ENCODE measurements at regions not wholly inside any gene's neighbourhood (a gene's known extent, or its start where the extent isn't known, plus 50 kb on each side); places are given as distances from the start of the nearest gene placed in this dataset.

GRCh38 chr17:79485419-79485985, 125.3 kb downstream of the RBFOX3 start:
- TF ChIP-seq GATA3 (IDR thresholded peaks at IDR 0.05; ENCODE audit: low read depth, low read length) (no peak), GATA2 (IDR thresholded peaks at IDR 0.05; ENCODE audit: low read depth, low read length) (no peak)

- no peak for TF ChIP-seq GATA3 (IDR thresholded peaks at IDR 0.05; ENCODE audit: low read depth, low read length)
- no peak for TF ChIP-seq GATA2 (IDR thresholded peaks at IDR 0.05; ENCODE audit: low read depth, low read length)
Measured at GRCh38 chr17:79484600-79485418, 126.0 kb downstream of the RBFOX3 start.

DNA sequence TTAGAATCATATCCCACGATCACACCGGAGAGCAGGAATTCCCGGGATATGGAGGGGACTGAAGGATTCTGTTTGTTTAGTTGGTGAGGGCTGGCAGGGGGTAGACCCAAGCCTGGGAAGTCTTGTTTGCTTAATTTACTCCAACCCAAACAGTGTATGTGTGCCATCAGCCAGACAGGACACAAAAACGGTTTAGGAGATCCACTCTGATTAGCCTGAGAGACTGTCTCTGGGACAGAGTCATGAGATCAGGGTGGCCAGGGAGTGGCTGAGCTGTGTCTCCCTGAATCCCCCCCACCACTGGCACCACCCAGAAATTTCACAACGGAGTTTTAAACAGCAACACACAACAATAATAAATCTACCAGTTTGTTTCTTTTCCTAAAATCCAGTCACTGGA, 127.0 kb downstream of the RBFOX3 start:
- TF ChIP-seq GATA2 (IDR thresholded peaks at IDR 0.05; ENCODE audit: low read depth, low read length) (no peak), GATA3 (IDR thresholded peaks at IDR 0.05; ENCODE audit: low read depth, low read length) (no peak)

- TF ChIP-seq GATA2 (IDR thresholded peaks at IDR 0.05; ENCODE audit: low read depth, low read length) (no peak), GATA3 (IDR thresholded peaks at IDR 0.05; ENCODE audit: low read depth, low read length) (no peak)
Measured at GRCh38 chr17:79482727-79483521, 127.9 kb downstream of the RBFOX3 start.

DNA sequence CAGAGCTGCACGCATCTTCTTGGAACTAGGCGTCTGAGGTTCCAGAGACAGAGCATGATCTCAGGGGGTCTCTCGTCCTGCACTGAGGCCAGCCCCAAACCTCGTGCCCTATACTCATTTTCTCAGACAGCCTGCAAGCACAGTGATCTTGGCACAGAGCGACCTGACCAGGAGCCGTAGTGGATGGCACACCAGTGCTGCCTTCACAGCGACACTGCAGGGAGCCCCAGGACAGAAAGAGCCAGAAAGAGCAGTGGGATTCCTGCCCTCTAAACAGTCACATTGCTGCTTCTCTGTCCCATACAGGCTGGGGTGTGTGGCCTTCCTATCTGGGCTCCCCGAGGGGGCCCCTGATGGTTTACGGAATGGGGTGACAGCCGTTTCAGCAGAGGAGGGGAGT, 131.0 kb downstream of the RBFOX3 start:
- no peak for TF ChIP-seq GATA2 (IDR thresholded peaks at IDR 0.05; ENCODE audit: low read depth, low read length)
- no peak for TF ChIP-seq GATA3 (IDR thresholded peaks at IDR 0.05; ENCODE audit: low read depth, low read length)

GRCh38 chr17:79478841-79479240, 132.0 kb downstream of the RBFOX3 start:
- TF ChIP-seq GATA2 (IDR thresholded peaks at IDR 0.05; ENCODE audit: low read depth, low read length) (no peak), GATA3 (IDR thresholded peaks at IDR 0.05; ENCODE audit: low read depth, low read length) (no peak)

DNA sequence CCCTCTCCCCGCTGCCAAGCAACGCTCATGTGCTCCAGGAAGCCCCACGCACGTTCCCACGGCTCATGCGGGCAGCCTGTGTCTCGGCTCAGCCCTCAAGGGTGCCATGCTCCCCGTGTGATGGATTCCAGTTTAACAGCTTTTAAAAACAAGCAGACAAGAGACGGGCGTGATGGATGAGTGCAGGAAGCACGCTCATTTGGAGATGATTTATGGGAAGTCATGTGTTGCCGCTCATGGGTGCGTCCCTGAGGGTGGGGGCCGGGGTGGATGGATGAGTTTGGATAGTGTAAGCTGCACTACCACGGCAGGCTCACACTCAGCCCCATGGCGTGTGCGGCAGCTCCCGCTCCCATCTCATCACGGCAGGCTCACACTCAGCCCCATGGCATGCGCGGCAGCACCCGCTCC, 132.8 kb downstream of the RBFOX3 start:
- TF ChIP-seq GATA2 (IDR thresholded peaks at IDR 0.05; ENCODE audit: low read depth, low read length) (no peak), GATA3 (IDR thresholded peaks at IDR 0.05; ENCODE audit: low read depth, low read length) (no peak)

GRCh38 chr17:79476074-79476652, 134.7 kb downstream of the RBFOX3 start:
- TF ChIP-seq GATA3 (IDR thresholded peaks at IDR 0.05; ENCODE audit: low read depth, low read length) (no peak), GATA2 (IDR thresholded peaks at IDR 0.05; ENCODE audit: low read depth, low read length) (no peak)

DNA sequence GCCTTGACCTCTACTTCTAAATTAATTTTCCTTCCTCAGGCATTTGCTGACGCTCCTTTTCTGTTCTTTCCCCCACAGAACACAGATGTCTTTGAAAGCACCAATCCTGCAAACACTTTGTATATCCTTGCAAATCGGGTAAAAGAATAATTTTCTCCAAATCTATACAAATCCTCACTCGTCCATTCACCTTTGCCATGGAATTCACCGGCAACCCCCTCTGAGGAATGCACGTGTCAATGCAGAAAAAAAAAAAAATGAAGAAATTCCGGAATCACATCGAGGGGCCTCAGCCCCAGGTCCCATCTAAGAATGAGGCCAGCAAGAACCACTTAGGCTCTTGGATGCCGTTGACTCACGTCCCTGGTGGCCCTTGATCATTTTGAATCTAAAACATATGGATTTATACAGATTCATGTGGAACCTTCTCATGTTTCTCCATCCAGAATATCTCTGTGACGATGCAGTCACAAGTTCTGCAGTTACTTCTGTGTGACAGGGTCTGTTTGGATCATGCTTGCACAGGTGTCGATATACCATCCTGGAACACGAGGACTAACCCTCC, 136.9 kb downstream of the RBFOX3 start:
- TF ChIP-seq GATA3 (IDR thresholded peaks at IDR 0.05; ENCODE audit: low read depth, low read length) = no peak
- TF ChIP-seq GATA2 (IDR thresholded peaks at IDR 0.05; ENCODE audit: low read depth, low read length) = no peak

DNA sequence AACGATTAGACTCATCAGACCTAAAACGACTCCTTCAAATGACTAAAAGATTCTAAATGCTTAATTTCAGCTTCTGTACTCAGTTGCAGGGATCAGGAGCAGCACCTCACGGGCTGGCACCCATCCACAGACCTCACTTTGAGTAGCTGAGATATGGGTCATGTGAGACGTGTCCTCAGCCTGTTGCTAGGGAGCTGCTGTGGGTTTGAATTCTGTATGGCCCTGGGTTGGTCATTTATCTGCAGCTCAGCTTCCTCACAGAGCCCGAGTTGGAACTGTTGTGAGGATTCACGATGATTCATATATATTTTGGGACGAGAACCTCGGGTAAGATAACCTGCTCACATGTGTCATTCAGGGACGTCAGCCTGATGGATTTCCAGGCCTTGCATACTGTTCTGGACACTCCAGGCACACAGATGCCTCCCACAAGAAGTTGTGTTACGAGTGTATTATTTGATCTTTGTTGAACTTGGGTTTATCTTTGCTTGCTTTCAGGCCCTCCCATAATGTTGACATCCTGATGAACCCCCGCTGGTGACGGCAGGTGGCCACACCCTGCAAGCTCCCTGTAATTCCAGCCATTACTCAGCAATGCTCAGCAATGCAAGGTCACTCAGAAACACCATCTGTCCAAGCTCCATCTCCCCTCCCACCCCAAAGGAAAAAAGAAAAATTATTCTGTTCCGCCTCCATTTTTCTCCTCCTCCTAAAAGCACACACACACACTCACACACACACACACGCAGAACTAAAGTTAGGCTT, 137.6 kb downstream of the RBFOX3 start:
- no peak for TF ChIP-seq GATA3 (IDR thresholded peaks at IDR 0.05; ENCODE audit: low read depth, low read length)
- no peak for TF ChIP-seq GATA2 (IDR thresholded peaks at IDR 0.05; ENCODE audit: low read depth, low read length)

- TF ChIP-seq GATA3 (IDR thresholded peaks at IDR 0.05; ENCODE audit: low read depth, low read length) (no peak), GATA2 (IDR thresholded peaks at IDR 0.05; ENCODE audit: low read depth, low read length) (no peak)
Measured at GRCh38 chr17:79470754-79471153, 140.1 kb downstream of the RBFOX3 start.

DNA sequence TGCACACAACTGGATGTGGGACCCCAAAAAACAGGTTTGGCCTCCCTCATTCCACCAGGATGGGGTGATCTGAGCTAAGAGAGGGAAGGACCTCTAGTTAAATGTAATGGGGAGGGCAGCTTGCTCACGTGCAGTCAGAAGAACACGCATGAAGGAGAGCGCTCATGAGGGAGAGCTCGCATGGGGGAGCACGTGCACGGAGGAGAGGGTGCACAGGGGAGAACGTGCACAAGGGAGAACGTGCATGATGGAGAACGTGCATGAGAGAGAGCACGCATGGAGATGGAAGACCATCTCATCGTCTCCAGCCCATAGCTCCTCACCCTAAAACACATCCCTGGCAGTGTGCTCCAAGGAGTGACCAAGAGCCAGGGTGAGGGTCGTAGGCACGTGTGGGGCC, 141.2 kb downstream of the RBFOX3 start:
- TF ChIP-seq GATA2 (IDR thresholded peaks at IDR 0.05; ENCODE audit: low read depth, low read length) (no peak), GATA3 (IDR thresholded peaks at IDR 0.05; ENCODE audit: low read depth, low read length) (no peak)

Measured in SH-SY5Y (cell line).